ENCODE measurements at regions not wholly inside any gene's neighbourhood (a gene's known extent, or its start where the extent isn't known, plus 50 kb on each side); places are given as distances from the start of the nearest gene placed in this dataset.

DNA sequence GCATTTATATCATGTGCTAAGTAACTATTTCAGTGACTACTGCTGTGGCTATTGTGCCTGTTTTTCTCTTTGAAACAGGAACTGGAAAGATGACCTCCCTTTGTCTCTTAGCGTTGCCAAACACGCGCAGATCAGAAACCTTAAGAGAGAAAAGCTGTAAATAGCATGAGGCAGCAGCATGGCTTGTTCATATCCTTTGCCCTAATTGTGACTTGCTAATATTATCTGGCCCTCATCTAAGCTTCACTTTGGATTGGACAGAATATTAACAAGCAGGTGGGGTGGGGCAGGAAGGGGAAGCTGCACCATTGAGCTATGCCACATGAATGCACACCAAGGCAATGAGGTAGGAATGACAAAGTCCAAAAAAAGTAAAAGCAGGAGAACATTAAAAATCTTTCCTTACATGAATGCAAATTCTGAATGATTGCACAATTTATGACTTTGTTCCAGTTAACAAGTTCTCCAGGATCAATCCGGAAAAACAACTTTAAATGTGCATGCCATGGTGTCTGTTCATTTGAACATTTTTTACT lies 128.4 kb downstream of the IRS1 start:
- TF ChIP-seq CTCF (IDR thresholded peaks at IDR 0.05; ENCODE audit: borderline replicate concordance, insufficient read depth, low read depth, low read length): no peak
- no peak overlapping the region for H3K4me3 ChIP-seq (ENCODE audit: low read depth, low read length)

DNA sequence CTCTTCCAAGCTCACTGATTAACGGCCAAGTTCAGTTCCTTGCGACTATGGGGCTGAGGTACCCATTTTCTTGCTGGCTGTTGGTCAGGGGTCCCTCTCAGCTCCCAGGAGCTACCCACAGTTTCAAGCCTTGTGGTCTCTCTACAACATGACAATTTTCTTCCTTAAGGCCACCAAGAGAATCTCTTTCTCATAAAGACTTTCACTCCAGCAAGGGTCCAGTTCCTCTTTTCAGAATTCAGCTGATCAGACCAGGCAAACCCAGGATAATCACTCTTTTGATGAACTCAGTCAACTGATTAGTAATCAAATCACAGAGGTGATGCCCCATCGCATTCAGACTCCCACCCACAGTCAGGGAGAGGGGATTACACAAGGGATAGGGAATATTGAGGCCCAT lies 129.7 kb downstream of the IRS1 start:
- H3K4me3 ChIP-seq (ENCODE audit: low read depth, low read length): no peak overlapping the region
- no peak for TF ChIP-seq CTCF (IDR thresholded peaks at IDR 0.05; ENCODE audit: borderline replicate concordance, insufficient read depth, low read depth, low read length)

DNA sequence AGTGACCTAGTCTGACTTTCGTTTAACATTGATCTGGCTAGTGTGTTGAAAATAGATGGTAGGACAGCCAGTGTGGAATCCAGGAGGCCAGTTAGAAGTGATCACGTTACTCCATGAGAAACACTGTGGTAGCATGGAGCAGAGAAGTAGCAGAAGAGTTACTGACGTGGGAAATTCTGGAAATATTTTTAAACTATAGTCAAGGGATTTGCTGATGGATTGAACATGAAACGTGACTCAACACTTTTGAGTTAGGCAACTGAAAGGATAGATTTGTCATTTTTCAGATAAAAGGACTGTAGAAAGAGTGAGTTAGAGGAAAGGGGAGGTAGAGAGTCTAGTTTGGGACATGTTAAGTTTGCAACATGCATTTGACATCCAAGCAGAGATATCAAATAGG lies 130.4 kb downstream of the IRS1 start:
- no peak for TF ChIP-seq CTCF (IDR thresholded peaks at IDR 0.05; ENCODE audit: borderline replicate concordance, insufficient read depth, low read depth, low read length)

GRCh38 chr2:226667736-226668135 lies 131.9 kb downstream of the IRS1 start:
- TF ChIP-seq CTCF (IDR thresholded peaks at IDR 0.05; ENCODE audit: borderline replicate concordance, insufficient read depth, low read depth, low read length): no peak
- H3K4me3 ChIP-seq (ENCODE audit: low read depth, low read length): no peak overlapping the region

More for the DNA sequence above, 130.4 kb downstream of the IRS1 start:
- H3K4me3 ChIP-seq (ENCODE audit: low read depth, low read length): no peak overlapping the region

GRCh38 chr2:226665306-226665831 lies 134.3 kb downstream of the IRS1 start:
- no peak for TF ChIP-seq CTCF (IDR thresholded peaks at IDR 0.05; ENCODE audit: borderline replicate concordance, insufficient read depth, low read depth, low read length)
- no peak overlapping the region for H3K4me3 ChIP-seq (ENCODE audit: low read depth, low read length)

DNA sequence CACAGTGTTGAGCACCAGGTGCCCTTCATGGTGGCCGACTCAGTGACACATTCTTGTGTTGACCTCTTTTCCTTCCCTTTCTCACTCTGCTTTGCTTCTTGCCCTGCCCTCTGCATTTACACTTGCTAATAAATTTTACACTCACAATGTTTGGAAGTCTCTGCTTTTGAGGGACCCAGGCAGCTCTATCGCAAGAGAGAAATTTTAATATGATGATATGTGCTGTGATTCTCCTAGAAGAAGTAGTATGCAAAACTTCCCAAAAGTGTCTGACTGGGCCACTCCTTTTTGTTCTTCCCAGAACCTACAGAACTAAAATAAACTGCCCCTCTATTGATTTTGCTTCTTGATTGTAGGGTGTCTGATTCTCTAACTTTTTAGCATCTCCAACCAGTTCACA lies 135.0 kb downstream of the IRS1 start:
- H3K4me3 ChIP-seq (ENCODE audit: low read depth, low read length): no peak overlapping the region
- no peak for TF ChIP-seq CTCF (IDR thresholded peaks at IDR 0.05; ENCODE audit: borderline replicate concordance, insufficient read depth, low read depth, low read length)

GRCh38 chr2:226664140-226664539 lies 135.5 kb downstream of the IRS1 start:
- TF ChIP-seq CTCF (IDR thresholded peaks at IDR 0.05; ENCODE audit: borderline replicate concordance, insufficient read depth, low read depth, low read length): no peak
- no peak overlapping the region for H3K4me3 ChIP-seq (ENCODE audit: low read depth, low read length)

Data from GM12875 (cell line).